ENCODE measurements at regions not wholly inside any gene's neighbourhood (a gene's known extent, or its start where the extent isn't known, plus 50 kb on each side); places are given as distances from the start of the nearest gene placed in this dataset.

- Histone ChIP-seq H3K79me2 (ENCODE audit: insufficient read depth, low read length) (no peaks in the 10 kb centered on the region), H3K27me3 (ENCODE audit: control insufficient read depth in 2 of 2, insufficient read depth in 2 of 2, low read length in 2 of 2) (no peaks in the 10 kb centered on the region), H4K20me1 (ENCODE audit: insufficient read depth, low read length) (no peaks in the 10 kb centered on the region), H3K4me1 (ENCODE audit: control insufficient read depth in 1 of 2, insufficient read depth in 2 of 2, low read length in 2 of 2) (peaks cover 7% of the 10 kb centered on the region in 2 donors), H3K27ac (ENCODE audit: low read depth in 1 of 2, low read length in 2 of 2) (no peak overlapping the region), H3K36me3 (replicated peaks in 1 of 2; ENCODE audit: control insufficient read depth in 1 of 2, insufficient read depth in 2 of 2, low read length in 2 of 2) (no peaks in the 10 kb centered on the region), H3K4me2 (replicated peaks; ENCODE audit: extremely low read depth, low read length, poor library complexity, severe bottlenecking) (no peak overlapping the region), H3K9ac (ENCODE audit: insufficient read depth, low read length, poor library complexity, severe bottlenecking) (no peak overlapping the region), H2AFZ (ENCODE audit: insufficient read depth, low read depth, low read length, poor library complexity, severe bottlenecking) (no peak overlapping the region), H3K4me3 (replicated peaks in 1 of 3; ENCODE audit: low read depth in 2 of 3, low read length in 3 of 3) (no peak overlapping the region), H3K9me3 (replicated peaks in 1 of 2; ENCODE audit: control insufficient read depth in 1 of 2, insufficient read depth in 1 of 2, low read length in 2 of 2) (no peaks in the 10 kb centered on the region)
- 77% methylated on average over 4 of the region's 6 CpGs for WGBS (ENCODE audit: insufficient coverage)
- intact Hi-C loops (cut with micrococcal nuclease), result no loop called here
- H3K4me3 Mint-ChIP-seq, result no peak overlapping the region
- no peak for TF ChIP-seq CTCF (IDR thresholded peaks at IDR 0.05)
- H3K4me1 Mint-ChIP-seq, result peaks cover 14% of the 10 kb centered on the region
- peaks cover 0 to 5% (median 1%) of the 10 kb centered on the region in 3 donors for H3K27me3 Mint-ChIP-seq (ENCODE audit: low read depth in 3 of 3)
- no peaks in the 10 kb centered on the region for H3K36me3 Mint-ChIP-seq
- H3K27ac Mint-ChIP-seq, result no peak overlapping the region
- H3K9me3 Mint-ChIP-seq, result peaks cover 0 to 4% (median 0%) of the 10 kb centered on the region in 7 donors
- no peak for DNase-seq
Observed at GRCh38 chr15:88395872-88396781, 71.1 kb downstream of the MRPL46 start.

- 100% methylated on average over 3 of the region's 7 CpGs for WGBS (ENCODE audit: insufficient coverage)
Observed at GRCh38 chr15:88395241-88395640, 71.9 kb downstream of the MRPL46 start.

More at GRCh38 chr15:88395241-88395640, 71.9 kb downstream of the MRPL46 start:
- Mint-ChIP-seq H3K36me3 (no peaks in the 10 kb centered on the region), H3K27me3 (ENCODE audit: low read depth in 3 of 3) (peaks cover 0 to 5% (median 1%) of the 10 kb centered on the region in 3 donors), H3K27ac (no peak overlapping the region), H3K4me1 (peaks cover 15% of the 10 kb centered on the region), H3K4me3 (no peak overlapping the region), H3K9me3 (peaks cover 0 to 4% (median 0%) of the 10 kb centered on the region in 7 donors)
- Histone ChIP-seq H3K79me2 (ENCODE audit: insufficient read depth, low read length) (no peaks in the 10 kb centered on the region), H3K4me3 (replicated peaks in 1 of 3; ENCODE audit: low read depth in 2 of 3, low read length in 3 of 3) (no peak overlapping the region), H4K20me1 (ENCODE audit: insufficient read depth, low read length) (no peaks in the 10 kb centered on the region), H3K36me3 (replicated peaks in 1 of 2; ENCODE audit: control insufficient read depth in 1 of 2, insufficient read depth in 2 of 2, low read length in 2 of 2) (no peaks in the 10 kb centered on the region), H3K27ac (ENCODE audit: low read depth in 1 of 2, low read length in 2 of 2) (no peak overlapping the region), H3K27me3 (ENCODE audit: control insufficient read depth in 2 of 2, insufficient read depth in 2 of 2, low read length in 2 of 2) (no peaks in the 10 kb centered on the region), H2AFZ (ENCODE audit: insufficient read depth, low read depth, low read length, poor library complexity, severe bottlenecking) (no peak overlapping the region), H3K9me3 (replicated peaks in 1 of 2; ENCODE audit: control insufficient read depth in 1 of 2, insufficient read depth in 1 of 2, low read length in 2 of 2) (no peaks in the 10 kb centered on the region), H3K4me1 (ENCODE audit: control insufficient read depth in 1 of 2, insufficient read depth in 2 of 2, low read length in 2 of 2) (peaks cover 7% of the 10 kb centered on the region in 2 donors), H3K9ac (ENCODE audit: insufficient read depth, low read length, poor library complexity, severe bottlenecking) (no peak overlapping the region), H3K4me2 (replicated peaks; ENCODE audit: extremely low read depth, low read length, poor library complexity, severe bottlenecking) (no peak overlapping the region)
- DNase-seq, result no peak
- no peak for TF ChIP-seq CTCF (IDR thresholded peaks at IDR 0.05)
- intact Hi-C loops (cut with micrococcal nuclease), result no loop called here

All from CD14-positive monocyte (primary cell).